ENCODE measurements at regions not wholly inside any gene's neighbourhood (a gene's known extent, or its start where the extent isn't known, plus 50 kb on each side); places are given as distances from the start of the nearest gene placed in this dataset.

DNA sequence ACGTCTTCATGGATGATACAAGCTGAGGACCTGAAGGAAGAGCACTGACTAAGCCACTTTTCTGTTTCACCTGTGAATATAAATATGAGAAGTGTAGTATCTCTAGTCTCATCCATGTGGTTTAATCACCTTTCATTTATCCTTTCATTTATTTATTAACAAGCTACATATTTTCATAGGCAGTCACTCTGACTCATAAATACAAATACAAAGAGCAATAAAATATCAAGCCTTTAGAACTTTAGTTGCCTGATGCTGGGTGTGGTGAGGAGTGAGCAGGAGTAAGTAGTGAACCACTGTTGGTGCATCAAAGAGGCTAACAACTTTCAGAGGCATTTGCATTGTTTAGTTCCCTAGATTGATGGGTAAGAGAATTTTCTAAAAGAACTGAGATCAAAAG, 269.0 kb upstream of the C1orf87 start:
- TF ChIP-seq, protein P1, sequence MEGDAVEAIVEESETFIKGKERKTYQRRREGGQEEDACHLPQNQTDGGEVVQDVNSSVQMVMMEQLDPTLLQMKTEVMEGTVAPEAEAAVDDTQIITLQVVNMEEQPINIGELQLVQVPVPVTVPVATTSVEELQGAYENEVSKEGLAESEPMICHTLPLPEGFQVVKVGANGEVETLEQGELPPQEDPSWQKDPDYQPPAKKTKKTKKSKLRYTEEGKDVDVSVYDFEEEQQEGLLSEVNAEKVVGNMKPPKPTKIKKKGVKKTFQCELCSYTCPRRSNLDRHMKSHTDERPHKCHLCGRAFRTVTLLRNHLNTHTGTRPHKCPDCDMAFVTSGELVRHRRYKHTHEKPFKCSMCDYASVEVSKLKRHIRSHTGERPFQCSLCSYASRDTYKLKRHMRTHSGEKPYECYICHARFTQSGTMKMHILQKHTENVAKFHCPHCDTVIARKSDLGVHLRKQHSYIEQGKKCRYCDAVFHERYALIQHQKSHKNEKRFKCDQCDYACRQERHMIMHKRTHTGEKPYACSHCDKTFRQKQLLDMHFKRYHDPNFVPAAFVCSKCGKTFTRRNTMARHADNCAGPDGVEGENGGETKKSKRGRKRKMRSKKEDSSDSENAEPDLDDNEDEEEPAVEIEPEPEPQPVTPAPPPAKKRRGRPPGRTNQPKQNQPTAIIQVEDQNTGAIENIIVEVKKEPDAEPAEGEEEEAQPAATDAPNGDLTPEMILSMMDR (IDR thresholded peaks at IDR 0.05): no peak
- no peaks in the 10 kb centered on the region for H3K4me1 Mint-ChIP-seq
- no peaks in the 10 kb centered on the region for H3K27me3 Mint-ChIP-seq
- H3K27ac Mint-ChIP-seq: no peak overlapping the region
- no peak overlapping the region for H3K4me3 Mint-ChIP-seq
- intact Hi-C loops (cut with micrococcal nuclease): no loop called here
- no peaks in the 10 kb centered on the region for H3K36me3 Mint-ChIP-seq (ENCODE audit: low read depth)
- ChIA-PET POLR2A (no interaction called here), CTCF (no interaction called here)
- no peak for DNase-seq
- H3K9me3 Mint-ChIP-seq: no peaks in the 10 kb centered on the region
- no peak for ATAC-seq (ENCODE audit: low read depth)

DNA sequence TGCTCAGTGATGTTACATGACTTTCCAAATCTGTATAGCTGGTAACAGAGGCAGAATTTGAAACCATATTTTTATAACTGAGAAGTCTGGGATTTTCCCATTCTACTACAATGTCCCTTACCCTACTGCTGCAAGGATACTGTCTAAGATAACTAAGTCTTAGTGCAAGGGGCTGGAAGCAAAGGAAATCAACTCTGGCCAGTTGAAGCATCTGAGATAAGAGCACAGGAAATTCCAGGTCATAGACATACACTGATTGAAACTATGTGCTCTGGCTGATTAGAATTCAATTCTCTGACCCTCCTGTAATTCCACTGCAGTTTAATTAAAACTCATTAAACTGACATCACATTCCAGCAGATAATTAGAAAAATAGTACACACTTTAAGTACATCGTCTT, 267.7 kb upstream of the C1orf87 start:
- DNase-seq: no peak
- no peak overlapping the region for H3K27ac Mint-ChIP-seq
- TF ChIP-seq, protein P1 (IDR thresholded peaks at IDR 0.05): no peak
- intact Hi-C loops (cut with micrococcal nuclease): no loop called here
- no peaks in the 10 kb centered on the region for H3K36me3 Mint-ChIP-seq (ENCODE audit: low read depth)
- H3K9me3 Mint-ChIP-seq: no peaks in the 10 kb centered on the region
- no peaks in the 10 kb centered on the region for H3K4me1 Mint-ChIP-seq
- no peaks in the 10 kb centered on the region for H3K27me3 Mint-ChIP-seq
- POLR2A ChIA-PET: no interaction called here
- CTCF ChIA-PET: no interaction called here
- no peak for ATAC-seq (ENCODE audit: low read depth)
- H3K4me3 Mint-ChIP-seq: no peak overlapping the region

DNA sequence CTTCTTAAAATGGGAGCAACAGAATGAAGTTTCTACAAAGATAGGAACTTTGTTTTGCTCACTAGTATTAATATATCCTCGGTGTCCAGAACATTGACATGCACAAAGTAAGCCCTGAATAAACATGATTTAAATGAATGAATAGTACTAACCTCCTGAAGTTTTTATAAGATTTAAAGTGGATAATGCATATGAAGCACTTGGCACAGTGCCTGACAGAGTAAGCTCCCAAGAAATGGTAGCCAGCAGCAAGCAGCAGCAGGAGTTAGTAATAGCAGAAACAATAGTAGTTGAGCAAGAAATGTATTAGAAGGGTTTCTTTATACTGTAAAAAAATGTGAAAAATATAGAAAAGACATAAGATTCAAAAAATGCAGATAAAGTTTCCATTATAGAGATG, 258.1 kb upstream of the C1orf87 start:
- Mint-ChIP-seq H3K4me3 (no peak overlapping the region), H3K9me3 (peaks cover 9% of the 10 kb centered on the region), H3K4me1 (no peaks in the 10 kb centered on the region), H3K36me3 (ENCODE audit: low read depth) (no peaks in the 10 kb centered on the region), H3K27me3 (no peaks in the 10 kb centered on the region), H3K27ac (no peak overlapping the region)
- ATAC-seq (ENCODE audit: low read depth) (no peak), DNase-seq (no peak)
- TF ChIP-seq, protein P1 (IDR thresholded peaks at IDR 0.05): no peak
- CTCF ChIA-PET: no interaction called here
- intact Hi-C loops (cut with micrococcal nuclease): no loop called here
- POLR2A ChIA-PET: no interaction called here

DNA sequence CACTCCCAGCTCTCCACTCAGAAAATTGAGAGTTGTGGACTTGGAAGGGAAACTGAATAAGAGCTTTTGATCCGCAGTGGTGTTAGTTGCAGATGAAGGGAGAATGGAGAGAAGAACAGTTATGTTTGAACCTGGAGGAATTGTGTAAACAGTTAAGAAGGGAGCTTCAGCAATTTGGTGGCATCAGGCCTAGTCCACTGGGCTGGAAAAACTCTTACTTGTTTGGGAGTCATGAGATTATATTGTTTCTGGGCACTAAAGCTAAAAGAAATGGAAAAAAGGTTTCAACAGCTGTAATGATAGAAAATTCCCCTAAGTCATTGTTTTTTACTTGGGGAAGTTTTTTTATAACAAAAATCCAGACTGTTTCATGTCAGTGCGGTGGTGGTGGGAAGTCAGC, 256.1 kb upstream of the C1orf87 start:
- ChIA-PET CTCF (no interaction called here), POLR2A (no interaction called here)
- H3K9me3 Mint-ChIP-seq: peaks cover 9% of the 10 kb centered on the region
- intact Hi-C loops (cut with micrococcal nuclease): no loop called here
- ATAC-seq (ENCODE audit: low read depth) (no peak), DNase-seq (no peak)
- no peaks in the 10 kb centered on the region for H3K4me1 Mint-ChIP-seq
- TF ChIP-seq, protein P1 (IDR thresholded peaks at IDR 0.05): no peak
- H3K27me3 Mint-ChIP-seq: no peaks in the 10 kb centered on the region
- no peak overlapping the region for H3K4me3 Mint-ChIP-seq
- H3K27ac Mint-ChIP-seq: no peak overlapping the region
- no peaks in the 10 kb centered on the region for H3K36me3 Mint-ChIP-seq (ENCODE audit: low read depth)

DNA sequence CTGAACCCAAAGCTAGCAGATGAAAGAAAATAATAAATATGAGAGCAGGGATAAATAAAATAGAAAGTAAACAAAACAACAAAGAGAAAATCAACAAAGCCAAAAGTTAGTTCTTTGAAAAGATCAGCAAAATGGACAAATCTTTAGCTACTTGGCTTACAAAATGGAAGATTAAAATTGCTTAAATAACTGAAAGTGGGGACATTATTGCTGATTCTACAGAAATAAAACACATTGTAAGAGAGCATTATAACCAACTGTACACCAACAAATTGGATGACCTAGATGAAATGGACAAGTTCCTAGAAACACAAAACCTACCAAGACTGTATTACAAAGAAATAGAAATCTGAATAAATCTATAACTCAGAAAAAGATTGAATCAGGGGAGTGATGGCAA, 238.3 kb upstream of the C1orf87 start:
- Mint-ChIP-seq H3K9me3 (no peaks in the 10 kb centered on the region), H3K27me3 (no peaks in the 10 kb centered on the region), H3K4me3 (no peak overlapping the region), H3K27ac (no peak overlapping the region), H3K4me1 (no peaks in the 10 kb centered on the region), H3K36me3 (ENCODE audit: low read depth) (no peaks in the 10 kb centered on the region)
- intact Hi-C loops (cut with micrococcal nuclease): no loop called here
- ATAC-seq (ENCODE audit: low read depth) (no peak), DNase-seq (no peak)
- ChIA-PET CTCF (no interaction called here), POLR2A (no interaction called here)
- TF ChIP-seq, protein P1 (IDR thresholded peaks at IDR 0.05): no peak
